Naive thymus-derived CD4-positive, alpha-beta T cell (primary cell): ENCODE measurements at regions not wholly inside any gene's neighbourhood (a gene's known extent, or its start where the extent isn't known, plus 50 kb on each side); places are given as distances from the start of the nearest gene placed in this dataset.
"Not testable (repeated sequence)": the region's sequence is repeated elsewhere in the genome, so short reads cannot be mapped to it uniquely, and the experiment has no call there.

Source experiments
- ATAC-seq: fragments of 150-1000 bp; cut with Tn5 transposase; 2 replicates; pipeline ENCODE4 v1.10.0; 2021; ENCODE audit warnings: mild to moderate bottlenecking, moderate library complexity
- CTCF ChIA-PET: fragments of 350-600 bp; sonication (Branson Sonifier 250); formaldehyde crosslinking; loops from one replicate; lab custom pipeline; 2021; ENCODE audit warnings: antibody characterized with exemption; lab: Charles Lee
- POLR2A ChIA-PET: fragments of 350-600 bp; sonication (Branson Sonifier 250); formaldehyde crosslinking; loops from one replicate; lab custom pipeline; 2021; ENCODE audit warnings: antibody characterized with exemption, inconsistent platforms; lab: Charles Lee
- DNase-seq, 9 donors: peaks; one replicate each; pipeline versions ENCODE4 v3.0.0 to v3.0.0-alpha.2; 2020 to 2022; ENCODE audit warnings: mixed read lengths in 1 of 9
- H3K27ac ChIP-seq: one replicate; pipeline ENCODE4 v1.7.0; 2013; ENCODE audit warnings: mild to moderate bottlenecking, low read depth, low read length, moderate library complexity
- H3K27me3 ChIP-seq, 2 donors: one replicate each; pipeline ENCODE4 v1.7.0; 2013; ENCODE audit warnings: low read length in 2 of 2, mild to moderate bottlenecking in 2 of 2, moderate library complexity in 2 of 2; ENCODE audit not compliant: control insufficient read depth in 2 of 2, insufficient read depth in 2 of 2
- H3K36me3 ChIP-seq, 3 experiments: 1 replicate in 2 of 3; 2 replicates in 1 of 3; pipeline ENCODE4 v1.7.0; 2013; ENCODE audit warnings: low read length in 3 of 3, mild to moderate bottlenecking in 3 of 3, moderate library complexity in 1 of 3; ENCODE audit not compliant: insufficient read depth in 3 of 3, control insufficient read depth in 2 of 3
- H3K4me1 ChIP-seq, 2 donors: one replicate each; pipeline ENCODE4 v1.7.0; 2013; ENCODE audit warnings: low read length in 2 of 2, mild to moderate bottlenecking in 2 of 2, moderate library complexity in 1 of 2; ENCODE audit not compliant: control insufficient read depth in 2 of 2, insufficient read depth in 2 of 2
- H3K4me3 ChIP-seq: 2 replicates; pipeline ENCODE4 v1.7.0; 2013; ENCODE audit warnings: mild to moderate bottlenecking, low read length
- H3K9me3 ChIP-seq, 3 experiments: 1 replicate in 2 of 3; 2 replicates in 1 of 3; pipeline ENCODE4 v1.7.0; 2013; ENCODE audit warnings: low read length in 3 of 3; ENCODE audit not compliant: control insufficient read depth in 2 of 3
- H3K27ac Mint-ChIP-seq, 9 donors: one replicate each; pipeline ENCODE4 v1.8.0; 2020 to 2022; ENCODE audit warnings: mixed read lengths in 9 of 9, mild to moderate bottlenecking in 8 of 9, moderate library complexity in 5 of 9, inconsistent platforms in 2 of 9
- H3K27me3 Mint-ChIP-seq, 5 donors: one replicate each; pipeline ENCODE4 v1.8.0; 2021 to 2022; ENCODE audit warnings: mixed read lengths in 5 of 5, mild to moderate bottlenecking in 1 of 5
- H3K36me3 Mint-ChIP-seq, 5 donors: one replicate each; pipeline ENCODE4 v1.8.0; 2020 to 2022; ENCODE audit warnings: mixed read lengths in 5 of 5, mild to moderate bottlenecking in 3 of 5, inconsistent platforms in 1 of 5
- H3K4me1 Mint-ChIP-seq, 7 donors: one replicate each; pipeline ENCODE4 v1.8.0; 2020 to 2022; ENCODE audit warnings: mixed read lengths in 7 of 7, mild to moderate bottlenecking in 3 of 7, inconsistent platforms in 1 of 7
- H3K4me3 Mint-ChIP-seq, 10 donors: one replicate each; pipeline ENCODE4 v1.8.0; 2020 to 2022; ENCODE audit warnings: mild to moderate bottlenecking in 10 of 10, mixed read lengths in 10 of 10, moderate library complexity in 6 of 10, inconsistent platforms in 2 of 10
- H3K9me3 Mint-ChIP-seq, 11 donors: one replicate each; pipeline ENCODE4 v1.8.0; 2020 to 2022; ENCODE audit warnings: mixed read lengths in 11 of 11, mild to moderate bottlenecking in 4 of 11, inconsistent platforms in 1 of 11, moderate library complexity in 1 of 11
- intact Hi-C, 2 donors: fragments of 100-400 bp; cut with micrococcal nuclease; formaldehyde crosslinking; loops; one replicate each; pipeline ENCODE4 v1.15.1; 2023

DNA sequence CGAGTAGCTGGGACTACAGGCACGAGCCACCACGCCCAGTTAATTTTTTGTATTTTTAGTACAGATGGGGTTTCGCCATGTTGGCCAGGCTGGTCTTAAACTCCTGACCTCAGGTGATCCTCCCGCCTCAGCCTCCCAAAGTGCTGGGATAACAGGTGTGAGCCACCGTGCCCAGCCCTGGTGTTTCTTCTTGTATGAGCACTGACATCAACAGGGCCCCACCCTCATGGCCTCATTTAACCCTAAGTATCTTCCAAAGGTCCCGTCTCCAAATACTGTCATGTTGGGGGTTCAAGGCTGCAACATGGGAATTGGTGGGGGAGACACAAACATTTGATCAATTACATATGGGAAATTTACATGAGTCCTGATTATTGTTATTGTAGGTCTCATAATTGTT lies 122.9 kb upstream of the DOK5 start:
- H3K27me3 ChIP-seq, H3K4me1 Mint-ChIP-seq, H3K36me3 ChIP-seq, DNase-seq, POLR2A ChIA-PET, H3K4me1 ChIP-seq, CTCF ChIA-PET, intact Hi-C loops, H3K4me3 Mint-ChIP-seq, H3K4me3 ChIP-seq, H3K27ac Mint-ChIP-seq, H3K9me3 ChIP-seq, ATAC-seq, H3K9me3 Mint-ChIP-seq, H3K27ac ChIP-seq, H3K36me3 Mint-ChIP-seq: not testable (repeated sequence)
- peaks cover 0 to 34% (median 23%) of the 10 kb centered on the region in 5 donors for H3K27me3 Mint-ChIP-seq

DNA sequence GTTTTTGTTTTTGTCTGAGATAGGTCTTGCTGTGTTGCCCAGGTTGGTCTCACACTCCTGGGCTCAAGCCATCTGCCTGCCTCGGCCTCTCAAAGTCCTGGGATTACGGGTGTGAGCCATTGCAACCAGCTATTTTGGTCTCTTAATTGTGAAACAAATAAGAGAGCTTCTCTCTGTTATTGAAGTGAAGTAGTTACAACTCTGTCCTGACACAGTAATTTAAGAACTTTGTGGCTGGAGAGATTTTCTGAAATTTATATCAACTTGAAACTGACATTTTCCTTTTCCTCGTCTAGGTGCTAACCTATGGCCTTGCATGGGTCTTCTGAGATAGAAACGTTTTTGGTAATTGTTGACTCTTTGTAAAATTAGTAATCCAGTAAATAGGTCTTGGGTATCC lies 122.1 kb upstream of the DOK5 start:
- ATAC-seq (no peak), DNase-seq (no peak)
- H3K27ac Mint-ChIP-seq: no peak overlapping the region
- Histone ChIP-seq H3K27ac (no peak overlapping the region), H3K36me3 (no peaks in the 10 kb centered on the region), H3K9me3 (no peaks in the 10 kb centered on the region), H3K4me1 (no peaks in the 10 kb centered on the region), H3K27me3 (peaks cover 0 to 2% of the 10 kb centered on the region in 2 donors), H3K4me3 (no peak overlapping the region)
- H3K9me3 Mint-ChIP-seq: peaks cover 0 to 4% (median 0%) of the 10 kb centered on the region in 11 donors
- H3K36me3 Mint-ChIP-seq: peaks cover 0 to 3% (median 0%) of the 10 kb centered on the region in 5 donors
- intact Hi-C loops: no loop called here
- H3K27me3 Mint-ChIP-seq: peaks cover 0 to 32% (median 21%) of the 10 kb centered on the region in 5 donors
- ChIA-PET POLR2A (no interaction called here), CTCF (no interaction called here)
- peaks cover 0 to 3% (median 0%) of the 10 kb centered on the region in 7 donors for H3K4me1 Mint-ChIP-seq
- H3K4me3 Mint-ChIP-seq: no peak overlapping the region

DNA sequence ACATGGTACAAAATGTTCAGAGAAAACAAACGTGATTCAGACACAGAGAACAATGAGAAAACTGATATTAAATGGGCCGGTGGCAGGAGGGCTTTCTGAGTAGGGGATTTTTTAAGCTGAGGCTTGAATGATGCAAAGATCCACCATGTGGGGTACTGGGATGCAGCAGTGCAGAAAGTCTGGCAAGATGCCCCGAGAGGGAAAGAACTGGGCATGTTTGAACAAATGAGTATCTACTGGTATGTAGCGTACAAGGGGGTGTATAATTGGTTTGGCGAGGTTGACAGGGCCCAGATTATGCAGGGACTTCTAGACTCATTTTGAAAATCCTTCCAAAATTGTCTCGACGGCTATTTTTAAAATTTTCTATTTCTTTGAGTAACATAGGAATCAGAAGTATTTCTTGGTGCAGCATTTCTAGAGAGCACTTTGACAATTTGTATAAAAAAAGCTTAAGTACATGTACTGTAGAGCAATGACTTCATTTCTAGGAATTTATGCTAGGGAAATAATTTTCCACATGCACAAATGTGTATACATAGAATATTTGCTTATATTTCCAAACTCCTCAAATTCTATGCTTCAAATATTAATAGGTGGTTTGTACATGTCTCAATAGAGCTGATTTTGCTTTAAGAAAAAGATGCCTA lies 119.6 kb upstream of the DOK5 start:
- no peaks in the 10 kb centered on the region for H3K4me1 ChIP-seq
- ATAC-seq (no peak), DNase-seq (no peak)
- ChIA-PET CTCF (no interaction called here), POLR2A (no interaction called here)
- no peaks in the 10 kb centered on the region for H3K4me1 Mint-ChIP-seq
- H3K9me3 ChIP-seq: no peaks in the 10 kb centered on the region
- peaks cover 0 to 2% (median 0%) of the 10 kb centered on the region in 5 donors for H3K36me3 Mint-ChIP-seq
- no peak overlapping the region for H3K27ac Mint-ChIP-seq
- H3K9me3 Mint-ChIP-seq: peaks cover 0 to 2% (median 0%) of the 10 kb centered on the region in 11 donors
- no peak overlapping the region for H3K27ac ChIP-seq
- intact Hi-C loops: no loop called here
- H3K4me3 ChIP-seq: no peak overlapping the region
- H3K4me3 Mint-ChIP-seq: no peak overlapping the region
- H3K36me3 ChIP-seq: no peaks in the 10 kb centered on the region
- H3K27me3 Mint-ChIP-seq: peaks cover 0 to 23% (median 16%) of the 10 kb centered on the region in 5 donors
- peaks cover 0 to 2% of the 10 kb centered on the region in 2 donors for H3K27me3 ChIP-seq

DNA sequence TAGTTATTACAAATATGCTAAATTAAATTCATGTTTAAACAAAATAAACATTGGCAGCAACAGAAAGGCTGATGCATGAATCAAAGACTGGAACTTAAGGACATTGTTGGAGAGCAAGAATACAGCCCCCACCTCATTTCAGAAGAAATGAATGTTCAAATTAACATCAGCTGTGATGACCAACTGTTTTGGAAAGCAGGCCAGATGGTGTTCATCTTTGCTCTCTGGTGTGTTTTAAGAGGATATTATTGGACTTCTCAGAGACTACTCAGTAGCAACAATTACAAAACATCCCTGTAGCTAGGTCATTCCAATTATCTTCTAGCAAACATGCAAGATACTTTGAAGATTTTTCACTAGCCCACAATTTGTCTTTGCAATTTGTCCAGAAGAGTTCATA lies 118.6 kb upstream of the DOK5 start:
- CTCF ChIA-PET: no interaction called here
- Mint-ChIP-seq H3K4me1 (no peaks in the 10 kb centered on the region), H3K36me3 (peaks cover 0 to 2% (median 0%) of the 10 kb centered on the region in 5 donors), H3K27me3 (peaks cover 0 to 19% (median 16%) of the 10 kb centered on the region in 5 donors), H3K27ac (no peak overlapping the region), H3K4me3 (no peak overlapping the region), H3K9me3 (peaks cover 0 to 2% (median 0%) of the 10 kb centered on the region in 11 donors)
- Histone ChIP-seq H3K9me3 (no peaks in the 10 kb centered on the region), H3K4me1 (no peaks in the 10 kb centered on the region), H3K36me3 (no peaks in the 10 kb centered on the region), H3K4me3 (no peak overlapping the region), H3K27ac (no peak overlapping the region), H3K27me3 (peaks cover 0 to 2% of the 10 kb centered on the region in 2 donors)
- intact Hi-C loops: no loop called here
- no peak for DNase-seq
- POLR2A ChIA-PET: no interaction called here
- ATAC-seq: no peak

DNA sequence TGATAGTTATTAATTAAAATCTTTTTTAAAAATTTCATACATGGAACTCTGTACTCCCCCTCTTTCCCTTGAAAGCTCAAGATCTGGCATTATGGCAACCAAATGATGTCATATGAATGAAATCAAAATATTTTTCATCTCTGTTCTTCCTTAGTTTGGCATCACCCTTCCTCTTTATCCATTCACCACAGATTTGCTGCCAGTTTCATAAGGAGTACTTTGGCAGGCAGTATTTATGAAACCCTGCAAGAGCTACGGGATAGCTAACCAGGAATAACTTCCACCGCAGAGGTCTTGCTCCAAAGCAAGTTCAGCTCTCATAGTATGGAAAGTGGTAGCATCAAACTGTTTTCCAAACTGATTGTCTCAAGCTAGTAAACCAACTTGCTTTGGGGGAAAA lies 113.9 kb upstream of the DOK5 start:
- ChIA-PET POLR2A (no interaction called here), CTCF (no interaction called here)

DNA sequence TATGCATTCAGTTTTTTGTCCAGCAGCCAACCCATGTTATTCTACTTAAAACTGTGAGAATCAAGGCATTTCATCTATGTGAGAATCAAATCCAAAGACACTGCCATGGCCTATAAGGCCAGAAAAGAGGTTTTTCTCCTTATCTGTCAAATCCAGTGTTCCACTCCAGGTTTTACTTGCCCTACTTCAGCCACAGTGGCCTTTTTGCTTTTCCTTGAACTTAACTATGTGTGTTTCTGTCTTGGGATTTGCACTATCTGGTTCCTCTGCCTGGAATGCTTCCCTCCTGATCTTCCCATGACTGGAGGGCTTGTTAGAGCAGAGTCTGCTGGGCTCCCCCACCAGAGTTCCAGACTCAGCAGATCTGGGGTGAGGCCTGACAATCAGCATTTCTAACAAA lies 113.1 kb upstream of the DOK5 start:
- no peak overlapping the region for H3K4me3 Mint-ChIP-seq
- Histone ChIP-seq H3K4me3 (no peak overlapping the region), H3K4me1 (no peaks in the 10 kb centered on the region), H3K36me3 (no peaks in the 10 kb centered on the region), H3K27ac (no peak overlapping the region), H3K9me3 (no peaks in the 10 kb centered on the region), H3K27me3 (no peaks in the 10 kb centered on the region)
- ChIA-PET CTCF (no interaction called here), POLR2A (no interaction called here)
- no peaks in the 10 kb centered on the region for H3K36me3 Mint-ChIP-seq
- H3K9me3 Mint-ChIP-seq: peaks cover 0 to 2% (median 0%) of the 10 kb centered on the region in 11 donors
- ATAC-seq: no peak
- no peak for DNase-seq
- intact Hi-C loops: no loop called here
- H3K27ac Mint-ChIP-seq: no peak overlapping the region
- no peaks in the 10 kb centered on the region for H3K4me1 Mint-ChIP-seq
- H3K27me3 Mint-ChIP-seq: peaks cover 0 to 24% (median 5%) of the 10 kb centered on the region in 5 donors

More for the DNA sequence above, 113.9 kb upstream of the DOK5 start:
- intact Hi-C loops: no loop called here
- Mint-ChIP-seq H3K9me3 (peaks cover 0 to 2% (median 0%) of the 10 kb centered on the region in 11 donors), H3K27ac (no peak overlapping the region), H3K27me3 (peaks cover 0 to 17% (median 5%) of the 10 kb centered on the region in 5 donors), H3K4me1 (no peaks in the 10 kb centered on the region), H3K4me3 (no peak overlapping the region), H3K36me3 (no peaks in the 10 kb centered on the region)
- Histone ChIP-seq H3K9me3 (no peaks in the 10 kb centered on the region), H3K4me3 (no peak overlapping the region), H3K27me3 (no peaks in the 10 kb centered on the region), H3K4me1 (no peaks in the 10 kb centered on the region), H3K27ac (no peak overlapping the region), H3K36me3 (no peaks in the 10 kb centered on the region)
- no peak for DNase-seq
- ATAC-seq: no peak

DNA sequence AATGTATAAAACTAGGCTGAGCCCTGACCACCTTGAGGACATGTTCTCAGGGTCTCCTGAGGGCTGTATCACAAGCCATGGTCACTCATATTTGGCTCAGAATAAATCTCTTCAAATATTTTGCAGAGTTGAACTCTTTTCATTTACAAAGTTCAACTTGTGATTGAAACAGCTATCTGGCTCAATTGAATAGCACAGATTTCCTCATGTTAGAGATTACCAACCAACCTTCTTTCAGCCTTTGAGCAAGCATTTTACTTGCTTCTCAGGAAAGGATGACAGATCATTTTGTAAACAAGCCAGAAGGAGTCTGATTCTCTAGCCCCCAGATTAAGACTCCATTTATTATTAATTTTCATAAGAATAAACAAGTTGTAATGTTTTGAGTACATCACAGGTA lies 111.0 kb upstream of the DOK5 start:
- DNase-seq (no peak), ATAC-seq (no peak)
- H3K27ac ChIP-seq: no peak overlapping the region
- ChIA-PET POLR2A (no interaction called here), CTCF (no interaction called here)
- H3K27me3 Mint-ChIP-seq: peaks cover 0 to 25% (median 5%) of the 10 kb centered on the region in 5 donors
- H3K4me3 ChIP-seq: no peak overlapping the region
- no peaks in the 10 kb centered on the region for H3K9me3 ChIP-seq
- H3K4me1 Mint-ChIP-seq: no peaks in the 10 kb centered on the region
- H3K9me3 Mint-ChIP-seq: peaks cover 0 to 2% (median 0%) of the 10 kb centered on the region in 11 donors
- no peak overlapping the region for H3K27ac Mint-ChIP-seq
- intact Hi-C loops: no loop called here
- H3K4me1 ChIP-seq: no peaks in the 10 kb centered on the region
- H3K36me3 ChIP-seq: no peaks in the 10 kb centered on the region
- H3K36me3 Mint-ChIP-seq: no peaks in the 10 kb centered on the region
- H3K27me3 ChIP-seq: no peaks in the 10 kb centered on the region
- H3K4me3 Mint-ChIP-seq: no peak overlapping the region
